ENCODE measurements at regions not wholly inside any gene's neighbourhood (a gene's known extent, or its start where the extent isn't known, plus 50 kb on each side); places are given as distances from the start of the nearest gene placed in this dataset.

DNA sequence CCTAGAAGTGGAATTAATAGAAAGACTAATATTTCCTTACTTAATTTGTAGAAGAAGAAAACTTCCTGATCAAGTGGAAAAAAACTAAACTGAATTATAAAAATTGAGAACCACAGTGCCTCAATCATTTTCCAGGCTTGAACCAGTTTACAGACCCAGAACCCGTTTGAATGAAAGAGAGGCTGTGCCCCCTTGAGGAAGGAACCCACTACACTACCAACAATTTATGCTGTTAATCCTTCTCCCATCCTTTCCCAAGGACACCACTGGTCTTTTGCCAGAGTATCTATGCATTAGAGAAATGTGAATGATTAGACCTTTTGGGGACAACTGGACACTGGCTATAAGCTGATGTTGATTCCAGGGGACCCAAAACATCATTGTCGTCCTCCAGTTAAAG is 842.6 kb downstream of the TECRL start:
- Histone ChIP-seq H3K27ac (no peak overlapping the region), H3K4me1 (no peaks in the 10 kb centered on the region), H3K36me3 (no peaks in the 10 kb centered on the region), H3K9me3 (peaks cover 0 to 9% of the 10 kb centered on the region in 2 donors), H3K27me3 (no peaks in the 10 kb centered on the region), H3K4me3 (no peak overlapping the region)
- ATAC-seq = no peak
- intact Hi-C loops (cut with DNase I) = no loop called here
- DNase-seq = no peak
- no peak for TF ChIP-seq CTCF (IDR thresholded peaks at IDR 0.05)

GRCh38 chr4:63563288-63564014 is 845.8 kb downstream of the TECRL start:
- no peak for TF ChIP-seq CTCF (IDR thresholded peaks at IDR 0.05)
- H3K27me3 ChIP-seq = no peaks in the 10 kb centered on the region
- intact Hi-C loops (cut with DNase I) = no loop called here
- H3K36me3 ChIP-seq = no peaks in the 10 kb centered on the region
- no peak for ATAC-seq
- peaks cover 0 to 9% of the 10 kb centered on the region in 2 donors for H3K9me3 ChIP-seq
- no peak overlapping the region for H3K27ac ChIP-seq
- H3K4me1 ChIP-seq = no peaks in the 10 kb centered on the region
- DNase-seq = no peak
- H3K4me3 ChIP-seq = no peak overlapping the region

- peaks cover 0 to 7% of the 10 kb centered on the region in 2 donors for H3K9me3 ChIP-seq
- H3K36me3 ChIP-seq = no peaks in the 10 kb centered on the region
- no peak overlapping the region for H3K4me3 ChIP-seq
- no peak for DNase-seq
- TF ChIP-seq CTCF (IDR thresholded peaks at IDR 0.05) = no peak
- intact Hi-C loops (cut with DNase I) = no loop called here
- no peak overlapping the region for H3K27ac ChIP-seq
- H3K27me3 ChIP-seq = no peaks in the 10 kb centered on the region
- ATAC-seq = no peak
- H3K4me1 ChIP-seq = no peaks in the 10 kb centered on the region
These were observed 850.5 kb downstream of the TECRL start for GRCh38 chr4:63558709-63559108.

- no peak overlapping the region for H3K4me3 ChIP-seq
- peaks cover 0 to 7% of the 10 kb centered on the region in 2 donors for H3K9me3 ChIP-seq
- intact Hi-C loops (cut with DNase I) = no loop called here
- no peaks in the 10 kb centered on the region for H3K36me3 ChIP-seq
- no peaks in the 10 kb centered on the region for H3K4me1 ChIP-seq
- no peak for ATAC-seq
- TF ChIP-seq CTCF (IDR thresholded peaks at IDR 0.05) = no peak
- no peak overlapping the region for H3K27ac ChIP-seq
- no peaks in the 10 kb centered on the region for H3K27me3 ChIP-seq
- DNase-seq = no peak
These were observed 852.9 kb downstream of the TECRL start for GRCh38 chr4:63556332-63556731.

DNA sequence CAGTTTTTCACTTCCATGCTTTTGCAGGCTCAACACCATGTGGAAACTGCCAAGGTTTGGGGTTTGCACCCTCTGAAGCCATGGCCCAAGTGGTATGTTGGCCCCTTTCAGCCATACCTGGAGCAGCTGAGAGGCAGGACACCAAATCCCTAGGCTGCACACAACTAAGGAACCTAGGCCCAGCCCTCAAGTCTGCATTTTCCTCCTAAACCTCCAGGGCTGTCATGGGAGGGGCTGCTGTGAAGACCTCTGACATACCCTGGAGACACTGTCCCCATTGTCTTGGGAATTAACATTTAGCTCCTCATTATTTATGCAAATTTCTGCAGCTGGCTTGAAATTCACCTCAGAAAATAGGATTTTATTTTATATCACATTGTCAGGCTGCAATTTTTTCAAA is 856.1 kb downstream of the TECRL start:
- no peak for DNase-seq
- H3K4me1 ChIP-seq = no peaks in the 10 kb centered on the region
- H3K27ac ChIP-seq = no peak overlapping the region
- H3K9me3 ChIP-seq = no peaks in the 10 kb centered on the region
- H3K4me3 ChIP-seq = no peak overlapping the region
- TF ChIP-seq CTCF (IDR thresholded peaks at IDR 0.05) = no peak
- no peaks in the 10 kb centered on the region for H3K27me3 ChIP-seq
- intact Hi-C loops (cut with DNase I) = no loop called here
- H3K36me3 ChIP-seq = no peaks in the 10 kb centered on the region
- no peak for ATAC-seq
